GM21526 (cell line): ENCODE measurements at regions not wholly inside any gene's neighbourhood (a gene's known extent, or its start where the extent isn't known, plus 50 kb on each side); places are given as distances from the start of the nearest gene placed in this dataset.
"Not testable (repeated sequence)": the region's sequence is repeated elsewhere in the genome, so short reads cannot be mapped to it uniquely, and the experiment has no call there.

Experiments
- ATAC-seq: cut with Tn5 transposase; IDR thresholded peaks from one replicate; pipeline ENCODE4 v1.9.1; 2021; ENCODE audit warnings: moderate library complexity; ENCODE audit not compliant: unreplicated experiment, low FRiP score

GRCh38 chr17:71205951-71206350 lies 914.9 kb upstream of the SOX9 start:
- ATAC-seq, result not testable (repeated sequence)

- no peak for ATAC-seq
These were observed 912.6 kb upstream of the SOX9 start for GRCh38 chr17:71208111-71208704.

GRCh38 chr17:71213936-71214335 lies 906.9 kb upstream of the SOX9 start:
- ATAC-seq, result no peak

- ATAC-seq, result no peak
These were observed 903.1 kb upstream of the SOX9 start for GRCh38 chr17:71217769-71218168.

GRCh38 chr17:71224824-71225575 lies 895.8 kb upstream of the SOX9 start:
- no peak for ATAC-seq

GRCh38 chr17:71227841-71228240 lies 893.0 kb upstream of the SOX9 start:
- ATAC-seq, result no peak

GRCh38 chr17:71229070-71229469 lies 891.8 kb upstream of the SOX9 start:
- ATAC-seq, result no peak

- no peak for ATAC-seq
These were observed 887.8 kb upstream of the SOX9 start for GRCh38 chr17:71232801-71233559.

- no peak for ATAC-seq
These were observed 886.5 kb upstream of the SOX9 start for GRCh38 chr17:71234349-71234748.

GRCh38 chr17:71237903-71238538 lies 882.8 kb upstream of the SOX9 start:
- ATAC-seq, result no peak

- no peak for ATAC-seq
These were observed 873.3 kb upstream of the SOX9 start for GRCh38 chr17:71247441-71248015.

GRCh38 chr17:71251276-71251675 lies 869.5 kb upstream of the SOX9 start:
- ATAC-seq, result no peak

- ATAC-seq, result no peak
These were observed 868.9 kb upstream of the SOX9 start for GRCh38 chr17:71251951-71252350.

GRCh38 chr17:71252436-71252835 lies 868.4 kb upstream of the SOX9 start:
- no peak for ATAC-seq

- ATAC-seq, result no peak
These were observed 863.7 kb upstream of the SOX9 start for GRCh38 chr17:71257096-71257495.

GRCh38 chr17:71260366-71260940 lies 860.4 kb upstream of the SOX9 start:
- ATAC-seq, result no peak

GRCh38 chr17:71262586-71262985 lies 858.2 kb upstream of the SOX9 start:
- ATAC-seq, result no peak

GRCh38 chr17:71267668-71268067 lies 853.2 kb upstream of the SOX9 start:
- ATAC-seq, result no peak

- no peak for ATAC-seq
These were observed 851.6 kb upstream of the SOX9 start for GRCh38 chr17:71269201-71269600.

- no peak for ATAC-seq
These were observed 847.4 kb upstream of the SOX9 start for GRCh38 chr17:71273441-71273840.
